Activated CD4-positive, CD25-positive, alpha-beta regulatory T cell treated with anti-CD3 and anti-CD28 coated beads, Interleukin-2, amount 50 U/mL, for 24 hours (primary cell): ENCODE measurements at regions not wholly inside any gene's neighbourhood (a gene's known extent, or its start where the extent isn't known, plus 50 kb on each side); places are given as distances from the start of the nearest gene placed in this dataset.

Experiments used
- ATAC-seq, 2 donors: fragments of 150-1000 bp; cut with Tn5 transposase; one replicate each; pipeline ENCODE4 v1.10.0; 2021; ENCODE audit warnings: mild to moderate bottlenecking in 1 of 2, moderate library complexity in 1 of 2

DNA sequence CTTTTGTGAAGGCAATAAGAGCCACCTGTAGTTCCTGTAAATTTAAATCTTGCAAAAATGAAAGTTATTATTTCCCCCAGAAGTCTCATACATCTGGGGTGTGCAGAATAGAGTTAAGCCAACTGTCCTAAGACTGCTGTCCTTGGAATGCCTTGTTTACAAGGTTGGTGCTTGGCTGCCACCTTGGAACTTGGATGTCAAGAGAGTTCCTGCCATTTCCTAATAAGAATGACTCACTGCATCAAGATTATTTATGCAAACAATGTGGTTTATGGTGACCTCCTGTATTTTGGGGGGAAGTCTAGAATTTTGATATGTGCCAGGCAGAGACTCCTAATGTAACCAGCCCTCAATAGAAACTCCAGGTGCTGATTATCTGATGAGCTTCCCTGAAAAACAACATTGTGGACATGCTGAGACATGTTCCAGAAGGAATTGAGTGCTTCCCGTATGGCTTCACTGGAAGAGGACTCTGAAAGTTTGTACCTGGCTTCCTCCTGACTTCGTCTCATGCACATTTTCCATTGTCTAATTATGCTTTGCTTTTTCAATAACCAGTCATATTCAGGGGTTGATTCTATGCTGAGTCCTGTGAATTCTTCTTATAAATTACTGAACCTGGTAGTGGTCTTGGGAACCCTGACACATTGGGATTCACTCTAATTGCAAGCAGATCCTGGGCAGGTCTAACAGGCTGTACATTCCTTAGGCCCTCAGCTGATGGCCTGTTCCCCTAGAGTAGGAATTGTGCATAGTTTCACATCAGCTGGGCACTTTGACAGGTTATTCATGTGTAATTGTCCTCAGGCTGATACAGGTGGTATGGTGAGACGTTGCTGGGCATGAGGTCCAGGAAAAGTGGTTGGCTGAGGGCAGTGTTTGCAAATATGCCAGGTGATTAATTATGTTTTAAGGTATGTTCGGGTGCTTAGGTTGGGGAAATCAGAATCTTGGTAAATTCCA, 1370.7 kb upstream of the TMEM132C start:
- ATAC-seq: no peak

DNA sequence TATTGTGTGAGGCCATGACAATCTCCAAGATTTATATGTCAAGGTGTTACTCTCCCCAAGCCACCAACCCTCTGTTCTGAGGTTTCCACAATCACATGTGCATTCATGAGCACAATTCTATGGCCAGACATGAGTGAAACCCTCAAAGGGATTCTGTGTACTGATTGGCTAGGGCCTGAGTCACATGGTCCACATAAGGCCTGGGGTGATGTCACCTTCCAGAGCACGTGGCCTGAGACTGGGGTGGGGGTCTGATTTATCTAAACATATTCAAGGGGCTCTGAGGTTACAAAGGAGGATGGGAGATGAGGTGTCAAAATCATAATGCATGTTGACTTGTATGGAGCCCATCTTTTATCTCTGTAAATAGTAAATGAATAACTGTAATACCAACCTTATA, 1369.9 kb upstream of the TMEM132C start:
- no peak for ATAC-seq

- ATAC-seq: no peak
Measured at GRCh38 chr12:126897778-126898177, 1369.2 kb upstream of the TMEM132C start.

DNA sequence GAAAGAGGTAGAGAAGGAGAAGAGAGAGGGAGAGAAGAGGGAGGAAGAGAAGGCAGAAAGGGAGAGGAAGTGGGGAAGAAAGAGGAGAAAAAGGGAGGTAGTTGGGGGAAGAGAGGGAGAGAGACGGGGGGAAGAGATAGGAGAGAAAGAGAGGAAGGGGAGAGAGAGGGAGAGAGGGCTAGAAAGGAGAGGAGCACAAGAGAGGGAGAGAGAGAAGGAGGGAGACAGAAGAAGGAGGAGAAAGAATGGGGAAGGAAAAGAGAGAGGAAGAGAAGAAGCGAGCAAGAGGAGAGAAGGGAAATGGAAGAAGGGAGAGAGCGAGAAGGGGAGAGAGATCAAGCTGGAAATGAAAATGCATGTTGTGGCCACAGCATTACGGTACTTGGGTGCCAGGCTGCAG, 1368.4 kb upstream of the TMEM132C start:
- no peak for ATAC-seq

DNA sequence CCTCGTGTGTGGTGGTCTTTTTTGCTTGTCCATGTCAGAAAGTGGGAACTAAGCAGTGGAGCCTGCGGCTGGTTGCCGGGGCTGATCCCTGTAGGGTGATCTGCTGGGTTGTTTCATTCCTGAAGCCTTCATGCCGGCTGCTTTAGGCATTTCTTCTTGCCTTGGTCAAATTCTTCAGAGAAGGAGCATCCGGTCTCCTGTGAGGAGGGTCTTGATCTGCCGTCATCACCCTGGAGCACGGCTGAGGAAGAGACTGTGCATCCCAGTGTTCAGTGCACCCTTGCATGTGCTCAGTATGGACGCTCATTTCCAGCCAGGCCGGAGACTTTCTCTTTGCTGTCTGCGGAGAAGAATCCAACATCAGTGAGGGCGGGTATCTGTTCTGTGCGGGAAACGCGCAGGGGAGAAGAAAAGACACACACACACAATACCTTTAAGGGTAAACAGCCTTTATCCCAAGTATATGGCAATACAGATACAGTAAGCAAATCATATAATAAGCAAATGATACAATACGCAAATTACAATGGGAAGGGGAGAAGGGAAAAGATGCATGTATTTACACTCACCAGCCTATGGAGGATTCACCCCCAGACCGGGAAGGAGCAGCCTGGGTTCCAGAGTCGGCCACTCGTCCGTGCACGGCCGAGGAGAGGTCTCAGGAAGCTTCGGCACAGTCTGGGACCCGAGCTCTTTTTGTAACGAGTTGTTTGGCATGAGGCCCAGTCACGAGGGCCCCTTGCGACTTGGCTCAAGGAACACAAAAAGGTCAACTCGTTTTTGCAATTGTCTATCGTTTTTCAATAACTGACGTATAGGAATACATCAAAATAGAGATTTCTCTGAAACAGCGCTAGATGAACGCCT, 1366.8 kb upstream of the TMEM132C start:
- no peak for ATAC-seq

GRCh38 chr12:126903027-126903876, 1363.7 kb upstream of the TMEM132C start:
- no peak for ATAC-seq

- no peak for ATAC-seq
Measured at GRCh38 chr12:126905752-126906151, 1361.2 kb upstream of the TMEM132C start.

- ATAC-seq: no peak
Measured at GRCh38 chr12:126907900-126908764, 1358.8 kb upstream of the TMEM132C start.

DNA sequence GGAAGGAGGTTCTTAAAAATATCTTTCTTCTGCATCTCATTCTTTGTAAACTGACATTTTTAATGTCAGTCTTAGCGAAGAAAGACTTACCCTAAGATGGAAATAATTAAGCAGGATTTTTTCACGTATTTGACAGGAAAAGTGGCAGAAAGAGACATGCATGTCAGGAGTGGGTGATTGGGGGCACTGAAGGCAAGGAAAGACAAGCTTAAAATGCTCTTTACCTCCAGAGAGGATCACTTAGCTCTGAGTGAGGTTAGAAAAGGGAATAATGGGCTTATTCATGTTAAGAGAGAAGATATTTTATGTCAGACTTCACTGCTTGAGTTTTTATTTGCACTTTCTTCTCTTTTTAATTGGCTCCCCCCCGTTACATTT, 1358.2 kb upstream of the TMEM132C start:
- no peak for ATAC-seq

GRCh38 chr12:126910570-126910969, 1356.4 kb upstream of the TMEM132C start:
- ATAC-seq: no peak

- no peak for ATAC-seq
Measured at GRCh38 chr12:126912111-126912510, 1354.9 kb upstream of the TMEM132C start.

- no peak for ATAC-seq
Measured at GRCh38 chr12:126914170-126914793, 1352.7 kb upstream of the TMEM132C start.

DNA sequence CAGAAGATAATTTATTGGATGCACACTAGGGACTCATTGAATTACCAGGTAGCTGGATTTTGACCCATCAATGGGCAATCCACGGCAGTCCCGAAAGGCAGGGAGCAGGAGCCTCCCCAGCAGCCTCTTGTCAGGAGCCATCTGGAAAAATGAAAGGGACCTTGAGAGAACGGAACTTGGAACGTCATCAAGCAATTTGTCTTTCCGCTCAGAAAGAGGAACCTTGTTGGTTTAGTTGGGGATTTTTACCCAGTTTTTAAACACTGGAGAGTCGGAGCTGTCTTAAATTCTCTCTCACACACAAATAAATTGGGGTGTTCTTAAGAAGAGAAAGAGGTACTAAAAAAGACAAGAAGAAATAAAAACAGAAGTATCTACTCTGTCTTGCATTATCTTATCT, 1351.7 kb upstream of the TMEM132C start:
- no peak for ATAC-seq

DNA sequence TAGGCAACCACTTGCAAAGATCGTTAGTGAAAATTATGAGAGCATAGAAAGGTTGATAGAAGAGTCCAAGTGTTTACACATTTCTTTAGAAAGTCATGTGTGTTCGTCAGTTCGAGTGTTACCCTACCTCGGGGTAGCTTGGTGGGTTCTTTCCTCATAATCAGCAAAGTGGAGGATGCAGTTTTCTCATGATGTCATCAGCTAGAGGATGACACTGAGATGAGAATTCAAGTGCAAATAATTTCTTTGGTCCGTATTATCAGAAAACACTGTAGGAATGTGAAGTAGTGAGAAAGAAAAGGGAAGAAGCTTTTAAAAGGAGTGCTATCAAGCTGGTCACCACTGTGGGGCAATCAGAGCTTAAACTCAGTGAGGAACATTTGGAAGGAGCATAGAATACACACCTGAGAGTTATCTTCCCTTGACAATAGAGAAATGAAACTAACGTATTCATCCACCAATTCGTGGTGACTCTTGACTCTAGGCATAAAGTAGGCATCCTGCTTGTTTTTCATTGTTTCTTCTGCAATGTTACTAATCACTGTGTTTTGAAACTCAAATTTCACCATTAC, 1340.9 kb upstream of the TMEM132C start:
- ATAC-seq: no peak

DNA sequence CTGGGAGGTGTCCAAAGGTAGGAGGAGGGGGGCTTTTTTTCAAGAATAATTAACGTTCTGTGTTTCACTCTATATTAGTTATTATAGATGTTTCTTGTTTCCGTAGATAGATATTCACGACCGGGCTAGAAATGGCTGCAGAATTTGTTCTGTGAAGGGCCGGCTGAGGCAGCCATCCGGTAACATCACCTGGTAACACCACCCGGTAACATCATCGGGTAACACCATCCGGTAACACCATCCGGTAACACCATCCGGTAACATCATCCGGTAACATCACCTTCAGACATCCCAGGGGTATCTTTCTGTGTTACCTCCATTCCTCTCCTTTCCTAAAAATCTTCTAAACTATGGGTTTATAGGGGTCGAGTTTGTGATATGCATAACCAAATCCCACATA, 1336.7 kb upstream of the TMEM132C start:
- ATAC-seq: no peak

- ATAC-seq: no peak
Measured at GRCh38 chr12:126932156-126932555, 1334.8 kb upstream of the TMEM132C start.

DNA sequence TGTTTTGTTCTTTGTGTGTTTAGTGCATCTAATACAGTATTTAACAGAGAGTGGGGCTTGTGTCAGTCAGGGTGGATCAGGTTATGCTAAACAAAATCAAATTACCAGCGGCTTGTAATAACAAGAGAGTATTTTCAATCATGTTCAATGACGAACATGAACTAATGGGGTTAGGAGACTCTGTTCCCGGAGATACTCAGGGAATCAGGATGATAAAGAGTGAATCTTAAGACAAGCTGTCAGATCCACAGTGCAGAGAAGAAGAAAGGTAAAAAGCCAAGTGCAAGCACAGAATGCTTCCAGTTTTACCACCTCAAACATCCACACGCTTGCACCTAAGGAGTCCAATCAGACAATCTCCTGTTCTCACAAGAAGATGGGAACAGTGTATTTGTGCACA, 1331.5 kb upstream of the TMEM132C start:
- ATAC-seq: no peak

GRCh38 chr12:126936181-126936851, 1330.7 kb upstream of the TMEM132C start:
- no peak for ATAC-seq

DNA sequence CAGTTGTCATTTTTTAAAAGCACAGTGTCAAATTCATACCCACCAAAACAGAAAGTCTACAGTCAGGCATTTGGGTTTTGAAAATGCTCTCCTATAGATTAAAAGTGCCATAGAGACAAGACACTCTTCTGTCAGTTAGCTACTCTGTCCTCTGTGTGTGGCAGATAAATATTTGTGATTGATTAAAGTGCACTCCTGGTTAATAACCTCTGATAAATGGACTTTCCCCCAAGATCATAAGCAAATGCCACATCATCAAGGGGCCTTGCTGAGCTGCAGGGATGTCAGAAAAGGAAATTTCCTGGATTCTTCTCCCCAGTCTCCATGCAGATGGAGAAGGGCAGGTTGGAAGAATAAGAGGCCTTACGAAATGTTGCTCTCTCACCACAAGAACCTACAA, 1329.5 kb upstream of the TMEM132C start:
- ATAC-seq: no peak

GRCh38 chr12:126944684-126945083, 1322.3 kb upstream of the TMEM132C start:
- no peak for ATAC-seq
